Esophagus squamous epithelium (tissue), 4 donors: ENCODE measurements at regions not wholly inside any gene's neighbourhood (a gene's known extent, or its start where the extent isn't known, plus 50 kb on each side); places are given as distances from the start of the nearest gene placed in this dataset.

Experiments
- POLR2A ChIP-seq, 4 donors: fragments of 450-650 bp; IDR thresholded peaks; one replicate each; pipeline ENCODE4 v1.6.1; 2017; ENCODE audit warnings: antibody characterized with exemption in 4 of 4, mild to moderate bottlenecking in 4 of 4, moderate library complexity in 3 of 4
- TF ChIP-seq, protein P1 (sequence below), 6 experiments: fragments of 450-650 bp in 4 of 6; fragments of 200-600 bp in 2 of 6; sonication (generic) in 2 of 6; IDR thresholded peaks; one replicate each; pipeline ENCODE4 v1.5.1; 2016 to 2019; ENCODE audit warnings: antibody characterized with exemption in 6 of 6, mild to moderate bottlenecking in 4 of 6, moderate library complexity in 4 of 6

DNA sequence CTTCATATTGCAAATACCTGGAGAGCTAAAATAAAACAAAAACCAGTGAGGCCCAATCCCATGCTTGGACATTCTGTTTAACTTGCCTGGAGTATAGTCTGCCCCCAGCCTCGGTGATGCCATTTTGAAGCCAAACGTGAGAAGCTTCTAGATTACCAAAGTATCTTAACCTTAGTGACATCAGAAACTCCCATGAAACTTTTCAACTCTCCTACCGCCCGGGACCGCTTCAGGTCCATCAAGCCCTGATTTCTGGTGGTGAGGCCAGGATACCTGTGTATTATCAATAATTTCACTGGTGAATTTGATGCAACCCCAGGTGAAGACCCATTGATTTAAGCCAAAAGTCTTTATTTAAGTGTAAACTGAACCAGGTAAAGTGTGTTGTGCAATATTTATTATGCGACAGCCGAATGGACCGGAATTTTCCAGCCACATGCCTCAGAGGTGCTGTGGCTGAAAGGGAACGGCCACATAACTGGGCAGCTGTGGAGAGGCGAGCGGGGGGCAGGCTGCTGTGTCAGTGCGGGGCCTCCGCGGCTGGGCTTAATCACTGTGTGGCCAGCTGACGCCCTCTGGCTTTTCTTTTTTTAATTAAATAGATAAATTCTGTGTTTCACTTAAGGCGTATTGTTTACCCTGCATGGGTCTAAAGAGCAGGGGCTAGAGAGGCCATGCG, 385.5 kb upstream of the B3GAT1 start:
- TF ChIP-seq, protein P1, sequence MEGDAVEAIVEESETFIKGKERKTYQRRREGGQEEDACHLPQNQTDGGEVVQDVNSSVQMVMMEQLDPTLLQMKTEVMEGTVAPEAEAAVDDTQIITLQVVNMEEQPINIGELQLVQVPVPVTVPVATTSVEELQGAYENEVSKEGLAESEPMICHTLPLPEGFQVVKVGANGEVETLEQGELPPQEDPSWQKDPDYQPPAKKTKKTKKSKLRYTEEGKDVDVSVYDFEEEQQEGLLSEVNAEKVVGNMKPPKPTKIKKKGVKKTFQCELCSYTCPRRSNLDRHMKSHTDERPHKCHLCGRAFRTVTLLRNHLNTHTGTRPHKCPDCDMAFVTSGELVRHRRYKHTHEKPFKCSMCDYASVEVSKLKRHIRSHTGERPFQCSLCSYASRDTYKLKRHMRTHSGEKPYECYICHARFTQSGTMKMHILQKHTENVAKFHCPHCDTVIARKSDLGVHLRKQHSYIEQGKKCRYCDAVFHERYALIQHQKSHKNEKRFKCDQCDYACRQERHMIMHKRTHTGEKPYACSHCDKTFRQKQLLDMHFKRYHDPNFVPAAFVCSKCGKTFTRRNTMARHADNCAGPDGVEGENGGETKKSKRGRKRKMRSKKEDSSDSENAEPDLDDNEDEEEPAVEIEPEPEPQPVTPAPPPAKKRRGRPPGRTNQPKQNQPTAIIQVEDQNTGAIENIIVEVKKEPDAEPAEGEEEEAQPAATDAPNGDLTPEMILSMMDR (IDR thresholded peaks at IDR 0.05): no peak
- TF ChIP-seq POLR2A (IDR thresholded peaks at IDR 0.05): no peak
